Endothelial cell of umbilical vein (primary cell): ENCODE measurements at regions not wholly inside any gene's neighbourhood (a gene's known extent, or its start where the extent isn't known, plus 50 kb on each side); places are given as distances from the start of the nearest gene placed in this dataset.

Source experiments
- BruUV-seq: library from RNA; stranded (reverse); fragments of 400-500 nt; replicated peaks from 2 replicates; lab custom pipeline; 2021; lab: Mats Ljungman, UMichigan
- CTCF ChIA-PET: fragments of 300-600, 350-600 bp; sonication (Branson Sonifier 250); formaldehyde crosslinking; loops from one replicate; lab custom pipeline; 2021; ENCODE audit warnings: antibody characterized with exemption, inconsistent platforms; lab: Charles Lee
- POLR2A ChIA-PET: fragments of 300-600, 350-600 bp; sonication (Branson Sonifier 250); formaldehyde crosslinking; loops from one replicate; lab custom pipeline; 2021; ENCODE audit warnings: antibody characterized with exemption, inconsistent platforms; lab: Charles Lee
- DNase-seq: peaks from one replicate; pipeline ENCODE4 v3.0.0-alpha.2; 2011; ENCODE audit warnings: low read depth, low spot score
- FAIRE-seq: peaks from 2 replicates; lab custom pipeline; 2011; peaks lifted over from hg19 to GRCh38; lab: Jason Lieb, UNC
- H2AFZ ChIP-seq: 2 replicates; pipeline ENCODE4 v1.6.0; 2012; ENCODE audit warnings: low read depth, low read length, control low read depth, inconsistent platforms
- H3K27ac ChIP-seq: 2 replicates; pipeline ENCODE4 v1.5.1; 2011; ENCODE audit warnings: low read depth, mild to moderate bottlenecking, control low read depth, low read length, moderate library complexity; ENCODE audit not compliant: insufficient read depth
- H3K27me3 ChIP-seq, 2 experiments: 2 replicates each; pipeline versions ENCODE4 v1.6.0 to v1.6.1; 2011; ENCODE audit warnings: low read length in 2 of 2, mixed read lengths in 1 of 2; ENCODE audit not compliant: control insufficient read depth in 2 of 2, insufficient read depth in 2 of 2
- H3K36me3 ChIP-seq, 2 experiments: 2 replicates in 1 of 2; 3 replicates in 1 of 2; pipeline ENCODE4 v1.5.1; 2011; ENCODE audit warnings: low read length in 2 of 2, mild to moderate bottlenecking in 1 of 2, moderate library complexity in 1 of 2; ENCODE audit not compliant: control insufficient read depth in 2 of 2, insufficient read depth in 2 of 2; ENCODE audit errors: extremely low read depth in 1 of 2
- H3K4me1 ChIP-seq: 3 replicates; pipeline ENCODE4 v1.5.1; 2011; ENCODE audit warnings: mild to moderate bottlenecking, low read length; ENCODE audit not compliant: control insufficient read depth, insufficient read depth; ENCODE audit errors: extremely low read depth
- H3K4me2 ChIP-seq: 2 replicates; pipeline ENCODE4 v1.6.1; 2011; ENCODE audit warnings: low read length, control low read depth, mixed read lengths; ENCODE audit not compliant: insufficient read depth
- H3K4me3 ChIP-seq, 3 experiments: fragments of 200-600 bp in 1 of 3; sonication (generic), shearing (Covaris generic) in 1 of 3; replicated peaks in 1 of 3; 2 replicates each; pipeline ENCODE4 v1.5.1; 2011 to 2016; ENCODE audit warnings: control low read depth in 3 of 3, low read length in 3 of 3, mild to moderate bottlenecking in 2 of 3, inconsistent platforms in 1 of 3, low read depth in 1 of 3, moderate library complexity in 1 of 3; ENCODE audit not compliant: insufficient read depth in 1 of 3
- H3K79me2 ChIP-seq: 2 replicates; pipeline ENCODE4 v1.6.0; 2012; ENCODE audit warnings: low read length, inconsistent platforms; ENCODE audit not compliant: control insufficient read depth, insufficient read depth
- H3K9ac ChIP-seq: replicated peaks from 2 replicates; pipeline ENCODE3; 2011; ENCODE audit warnings: low read length, control low read depth; ENCODE audit not compliant: insufficient read depth; ENCODE audit errors: extremely low read depth
- H3K9me1 ChIP-seq: replicated peaks from 3 replicates; pipeline ENCODE4 v1.6.0; 2011; ENCODE audit warnings: mild to moderate bottlenecking, low read length; ENCODE audit not compliant: control insufficient read depth, insufficient read depth; ENCODE audit errors: extremely low read depth
- H3K9me3 ChIP-seq: replicated peaks from 2 replicates; pipeline ENCODE4 v1.5.1; 2012; ENCODE audit warnings: low read length, inconsistent platforms; ENCODE audit not compliant: control insufficient read depth, insufficient read depth
- H4K20me1 ChIP-seq: replicated peaks from 2 replicates; pipeline ENCODE3; 2011; ENCODE audit warnings: mild to moderate bottlenecking, low read length; ENCODE audit not compliant: control insufficient read depth, insufficient read depth; ENCODE audit errors: extremely low read depth
- EZH2 ChIP-seq: IDR thresholded peaks from 2 replicates; pipeline ENCODE4 v1.6.1; 2012; ENCODE audit warnings: borderline replicate concordance, low read depth, mild to moderate bottlenecking, moderate library complexity, low read length, inconsistent platforms; ENCODE audit not compliant: severe bottlenecking
- FOS ChIP-seq: IDR thresholded peaks from 2 replicates; pipeline ENCODE4 v1.6.1; 2011; ENCODE audit warnings: mild to moderate bottlenecking, low read length, moderate library complexity, borderline replicate concordance; ENCODE audit not compliant: insufficient read depth
- GATA2 ChIP-seq: IDR thresholded peaks from 2 replicates; pipeline ENCODE4 v1.7.0; 2011; ENCODE audit warnings: low read depth, mild to moderate bottlenecking, moderate library complexity, mixed read lengths, low read length; ENCODE audit not compliant: insufficient read length, insufficient read depth
- JUN ChIP-seq: IDR thresholded peaks from 2 replicates; pipeline ENCODE4 v1.6.1; 2011; ENCODE audit warnings: borderline replicate concordance, low read depth; ENCODE audit not compliant: insufficient read length, insufficient read depth
- MYC ChIP-seq: IDR thresholded peaks from one replicate; pipeline ENCODE4 v1.6.1; 2011; ENCODE audit warnings: mild to moderate bottlenecking, low read depth, low read length
- POLR2A ChIP-seq: IDR thresholded peaks from 2 replicates; pipeline ENCODE4 v1.6.1; 2012; ENCODE audit warnings: low read depth, mild to moderate bottlenecking, control low read depth, low read length
- POLR2AphosphoS5 ChIP-seq: IDR thresholded peaks from 2 replicates; pipeline ENCODE4 v1.6.1; 2012; ENCODE audit warnings: low read depth, mild to moderate bottlenecking, control low read depth, low read length, moderate library complexity; ENCODE audit not compliant: insufficient read depth
- dilution Hi-C: fragments of 300-500 bp; cut with MboI; formaldehyde crosslinking; loops from one replicate; pipeline ENCODE4 v1.15.0; 2019; ENCODE audit warnings: low sequenced_read_pairs; ENCODE audit not compliant: extremely low pct_ligation_motif_present
- intact Hi-C: fragments of 100-400 bp; cut with micrococcal nuclease; formaldehyde crosslinking; loops from one replicate; pipeline ENCODE4 v1.10.0; 2022
- TF ChIP-seq, protein P1 (sequence below), 2 donors: IDR thresholded peaks; 1 replicate in 1 of 2; 2 replicates in 1 of 2; pipeline ENCODE4 v1.5.1; 2011; ENCODE audit warnings: low read length in 2 of 2, mild to moderate bottlenecking in 2 of 2, moderate library complexity in 2 of 2, control low read depth in 1 of 2, inconsistent platforms in 1 of 2, low read depth in 1 of 2; ENCODE audit not compliant: insufficient read depth in 1 of 2; ENCODE audit errors: extremely low read depth in 1 of 2
- TF ChIP-seq, protein P2 (sequence below): IDR thresholded peaks from 2 replicates; pipeline ENCODE4 v1.6.1; 2011; ENCODE audit not compliant: insufficient read depth, insufficient read length

DNA sequence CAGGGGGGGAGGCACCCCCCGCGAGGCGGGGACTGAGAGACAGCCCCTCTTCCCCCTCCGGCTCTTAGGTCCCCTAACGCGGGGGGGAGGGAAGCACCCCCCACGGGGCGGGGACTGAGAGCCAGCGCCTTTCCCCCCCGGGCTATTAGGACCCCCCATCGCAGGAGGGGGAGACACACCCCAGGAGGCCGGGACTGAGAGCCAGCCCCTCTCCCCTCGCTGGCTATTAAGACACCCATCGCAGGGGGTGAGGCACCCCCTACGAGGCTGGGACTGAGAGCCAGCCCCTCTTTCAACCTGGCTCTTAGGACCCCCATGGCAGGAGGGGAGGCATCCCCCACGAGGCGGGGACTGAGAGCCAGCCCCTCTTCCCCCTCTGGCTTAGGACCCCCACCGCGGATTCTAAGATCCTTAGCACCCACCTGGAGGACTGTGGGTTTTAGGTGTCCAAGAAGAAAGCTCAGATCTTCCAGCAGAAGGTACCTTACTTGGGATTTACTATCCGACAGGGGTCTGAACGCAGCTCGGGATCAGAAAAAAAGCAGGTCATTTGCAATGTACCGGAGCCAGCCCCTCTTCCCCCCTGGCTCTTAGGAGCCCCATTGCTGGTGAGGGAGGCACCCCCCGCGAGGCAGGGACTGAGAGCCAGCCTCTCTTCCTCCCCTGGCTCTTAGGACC, 197.8 kb upstream of the PZP start:
- FAIRE-seq (no peak), DNase-seq (no peak)
- BruUV-seq = no TSS peak
- TF ChIP-seq MYC = no peak
- TF ChIP-seq, protein P1, sequence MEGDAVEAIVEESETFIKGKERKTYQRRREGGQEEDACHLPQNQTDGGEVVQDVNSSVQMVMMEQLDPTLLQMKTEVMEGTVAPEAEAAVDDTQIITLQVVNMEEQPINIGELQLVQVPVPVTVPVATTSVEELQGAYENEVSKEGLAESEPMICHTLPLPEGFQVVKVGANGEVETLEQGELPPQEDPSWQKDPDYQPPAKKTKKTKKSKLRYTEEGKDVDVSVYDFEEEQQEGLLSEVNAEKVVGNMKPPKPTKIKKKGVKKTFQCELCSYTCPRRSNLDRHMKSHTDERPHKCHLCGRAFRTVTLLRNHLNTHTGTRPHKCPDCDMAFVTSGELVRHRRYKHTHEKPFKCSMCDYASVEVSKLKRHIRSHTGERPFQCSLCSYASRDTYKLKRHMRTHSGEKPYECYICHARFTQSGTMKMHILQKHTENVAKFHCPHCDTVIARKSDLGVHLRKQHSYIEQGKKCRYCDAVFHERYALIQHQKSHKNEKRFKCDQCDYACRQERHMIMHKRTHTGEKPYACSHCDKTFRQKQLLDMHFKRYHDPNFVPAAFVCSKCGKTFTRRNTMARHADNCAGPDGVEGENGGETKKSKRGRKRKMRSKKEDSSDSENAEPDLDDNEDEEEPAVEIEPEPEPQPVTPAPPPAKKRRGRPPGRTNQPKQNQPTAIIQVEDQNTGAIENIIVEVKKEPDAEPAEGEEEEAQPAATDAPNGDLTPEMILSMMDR (IDR thresholded peaks at IDR 0.05; ENCODE audit: extremely low read depth in 1 of 2, insufficient read depth in 1 of 2, low read depth in 1 of 2, low read length in 2 of 2) = no peak
- TF ChIP-seq EZH2 = no peak
- no peak for TF ChIP-seq POLR2A
- TF ChIP-seq JUN = no peak
- no peak for TF ChIP-seq POLR2AphosphoS5
- TF ChIP-seq, protein P2, sequence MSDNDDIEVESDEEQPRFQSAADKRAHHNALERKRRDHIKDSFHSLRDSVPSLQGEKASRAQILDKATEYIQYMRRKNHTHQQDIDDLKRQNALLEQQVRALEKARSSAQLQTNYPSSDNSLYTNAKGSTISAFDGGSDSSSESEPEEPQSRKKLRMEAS = no peak
- TF ChIP-seq FOS = no peak
- TF ChIP-seq GATA2 = no peak
- H3K9me3 ChIP-seq = no peaks in the 10 kb centered on the region
- no peak overlapping the region for H3K9ac ChIP-seq
- H3K27ac ChIP-seq = no peak overlapping the region
- H3K36me3 ChIP-seq = no peaks in the 10 kb centered on the region
- no peaks in the 10 kb centered on the region for H4K20me1 ChIP-seq
- no peaks in the 10 kb centered on the region for H3K27me3 ChIP-seq
- dilution Hi-C loops = no loop called here
- no peaks in the 10 kb centered on the region for H3K9me1 ChIP-seq
- H3K4me2 ChIP-seq = no peak overlapping the region
- H3K79me2 ChIP-seq = no peaks in the 10 kb centered on the region
- H2AFZ ChIP-seq = no peak overlapping the region
- ChIA-PET CTCF (no interaction called here), POLR2A (no interaction called here)
- no peaks in the 10 kb centered on the region for H3K4me1 ChIP-seq
- H3K4me3 ChIP-seq = no peak overlapping the region
- intact Hi-C loops = no loop called here
